ENCODE measurements at regions not wholly inside any gene's neighbourhood (a gene's known extent, or its start where the extent isn't known, plus 50 kb on each side); places are given as distances from the start of the nearest gene placed in this dataset.

DNA sequence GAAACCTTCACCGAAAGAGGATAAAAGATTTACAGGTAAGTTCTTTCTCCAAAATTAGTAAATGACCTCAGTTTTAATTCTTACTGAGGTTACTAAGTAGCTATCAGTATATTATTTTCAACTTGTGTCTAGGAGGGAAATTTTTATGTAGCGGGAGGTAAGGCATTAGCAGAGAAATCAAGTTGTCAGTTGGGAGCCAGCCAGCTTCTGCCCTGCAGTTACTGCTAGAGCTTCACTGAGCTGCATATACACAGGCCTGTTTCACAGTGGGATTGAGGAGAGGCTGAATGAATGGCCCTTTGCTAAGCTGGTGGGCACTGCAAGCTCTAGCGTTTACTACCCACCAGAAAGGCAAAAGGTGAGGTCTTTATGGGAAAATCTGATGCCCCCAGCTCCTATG is 105.7 kb downstream of the ACAA2 start:
- TF ChIP-seq, protein P1, sequence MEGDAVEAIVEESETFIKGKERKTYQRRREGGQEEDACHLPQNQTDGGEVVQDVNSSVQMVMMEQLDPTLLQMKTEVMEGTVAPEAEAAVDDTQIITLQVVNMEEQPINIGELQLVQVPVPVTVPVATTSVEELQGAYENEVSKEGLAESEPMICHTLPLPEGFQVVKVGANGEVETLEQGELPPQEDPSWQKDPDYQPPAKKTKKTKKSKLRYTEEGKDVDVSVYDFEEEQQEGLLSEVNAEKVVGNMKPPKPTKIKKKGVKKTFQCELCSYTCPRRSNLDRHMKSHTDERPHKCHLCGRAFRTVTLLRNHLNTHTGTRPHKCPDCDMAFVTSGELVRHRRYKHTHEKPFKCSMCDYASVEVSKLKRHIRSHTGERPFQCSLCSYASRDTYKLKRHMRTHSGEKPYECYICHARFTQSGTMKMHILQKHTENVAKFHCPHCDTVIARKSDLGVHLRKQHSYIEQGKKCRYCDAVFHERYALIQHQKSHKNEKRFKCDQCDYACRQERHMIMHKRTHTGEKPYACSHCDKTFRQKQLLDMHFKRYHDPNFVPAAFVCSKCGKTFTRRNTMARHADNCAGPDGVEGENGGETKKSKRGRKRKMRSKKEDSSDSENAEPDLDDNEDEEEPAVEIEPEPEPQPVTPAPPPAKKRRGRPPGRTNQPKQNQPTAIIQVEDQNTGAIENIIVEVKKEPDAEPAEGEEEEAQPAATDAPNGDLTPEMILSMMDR (IDR thresholded peaks at IDR 0.05) = no peak
- TF ChIP-seq POLR2A (IDR thresholded peaks at IDR 0.05) (no peak), POLR2AphosphoS5 (IDR thresholded peaks at IDR 0.05) (no peak)

Measured in breast epithelium (tissue), 3 donors.